SKM-1 (cell line): ENCODE measurements at regions not wholly inside any gene's neighbourhood (a gene's known extent, or its start where the extent isn't known, plus 50 kb on each side); places are given as distances from the start of the nearest gene placed in this dataset.

Experiments
- DNase-seq: peaks from one replicate; lab custom pipeline; 2025; ENCODE audit not compliant: unreplicated experiment; lab: John Stamatoyannopoulos, UW

DNA sequence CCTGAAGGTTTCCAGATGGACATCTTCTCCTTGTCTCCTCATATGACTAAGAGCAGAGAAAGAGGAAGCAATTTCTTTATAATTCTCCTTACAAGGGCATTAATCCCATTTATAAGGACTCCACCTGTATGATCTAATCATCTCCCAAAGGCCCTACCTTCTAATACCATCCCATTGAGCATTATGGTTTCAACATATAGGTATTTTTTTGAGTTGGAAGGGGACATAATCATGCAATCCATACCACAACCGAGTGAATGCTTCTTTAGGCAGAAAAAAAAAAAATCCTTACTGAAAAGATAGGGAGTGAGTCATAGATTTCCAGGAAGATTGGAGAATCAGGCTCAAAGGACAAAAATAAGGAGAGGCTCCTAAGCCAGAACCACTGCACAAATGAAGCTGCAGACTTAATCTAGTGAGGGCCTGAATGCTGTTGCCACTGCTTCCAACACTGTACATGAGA, 312.5 kb upstream of the HS3ST1 start:
- no peak for DNase-seq

DNA sequence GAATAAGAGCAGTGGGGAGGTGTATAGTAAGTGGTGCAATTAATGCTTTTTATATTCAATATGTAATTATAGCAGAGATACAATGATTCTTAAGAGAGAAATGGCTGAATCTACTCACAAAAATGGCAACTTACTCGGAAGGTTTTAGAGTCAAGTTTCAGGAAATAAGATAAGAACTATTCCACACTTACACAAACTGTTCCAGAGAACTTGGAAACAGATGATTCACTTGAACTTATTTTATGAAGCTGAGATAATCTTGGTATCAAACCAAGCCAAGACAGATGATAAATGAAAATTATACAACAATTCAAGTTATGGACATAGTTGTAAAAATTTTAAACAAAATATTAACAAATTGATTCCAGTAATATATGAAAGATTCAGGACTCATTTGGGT, 311.3 kb upstream of the HS3ST1 start:
- no peak for DNase-seq

DNA sequence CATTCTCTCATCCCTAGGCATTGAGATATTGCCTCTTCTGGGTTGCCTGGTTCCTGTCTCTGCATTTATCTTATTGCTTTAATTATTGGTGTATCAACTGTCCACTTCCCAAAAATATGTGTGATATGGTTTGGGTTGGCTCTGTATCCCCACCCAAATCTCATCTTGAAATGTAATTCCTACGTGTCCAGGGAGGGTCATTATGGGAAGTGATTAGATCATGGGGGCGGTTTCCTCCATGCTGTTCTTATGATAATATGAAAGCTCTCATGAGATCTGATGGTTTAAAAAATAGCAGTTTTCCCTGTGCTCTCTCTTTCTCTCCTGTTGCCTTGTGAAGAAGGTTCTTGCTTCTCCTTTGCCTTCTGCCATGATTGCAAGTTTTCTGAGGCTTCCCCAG, 308.3 kb upstream of the HS3ST1 start:
- no peak for DNase-seq

DNA sequence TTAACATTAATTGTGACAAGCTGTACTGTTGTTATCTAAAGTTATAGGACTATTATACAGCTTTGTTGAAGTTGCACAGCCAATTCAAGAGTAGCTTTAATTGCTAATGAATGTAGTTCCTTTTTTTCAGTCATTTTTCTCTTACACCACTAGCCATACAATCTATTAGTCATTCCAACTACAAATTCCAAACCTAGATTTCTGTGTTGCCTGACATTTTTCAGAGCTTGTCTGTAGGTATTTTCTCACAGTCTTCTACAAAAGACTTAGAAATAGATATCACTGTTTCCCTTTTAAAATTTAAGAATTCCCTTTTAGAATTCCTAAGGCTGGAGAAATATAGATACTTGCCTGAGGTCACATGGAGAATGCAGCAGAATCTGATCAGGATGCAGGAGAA, 307.0 kb upstream of the HS3ST1 start:
- no peak for DNase-seq

DNA sequence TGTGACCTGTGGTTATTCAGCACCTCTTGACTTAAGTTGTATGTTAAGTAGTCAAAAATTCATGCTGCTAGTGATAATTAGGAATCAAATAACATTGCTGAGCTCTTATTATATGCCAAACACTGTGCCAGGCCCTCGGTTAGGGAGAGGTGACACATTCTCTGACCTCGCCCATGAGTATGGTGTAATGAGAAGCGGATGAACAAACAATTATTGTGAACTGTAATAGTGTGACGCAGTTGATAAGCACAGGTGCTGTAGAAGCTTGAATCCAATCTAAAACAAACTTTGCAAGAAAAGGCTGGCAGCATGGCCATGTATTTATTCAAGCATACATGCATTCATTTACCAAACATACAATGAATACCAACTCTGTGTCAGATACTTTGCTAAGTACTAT, 303.5 kb upstream of the HS3ST1 start:
- DNase-seq: no peak

DNA sequence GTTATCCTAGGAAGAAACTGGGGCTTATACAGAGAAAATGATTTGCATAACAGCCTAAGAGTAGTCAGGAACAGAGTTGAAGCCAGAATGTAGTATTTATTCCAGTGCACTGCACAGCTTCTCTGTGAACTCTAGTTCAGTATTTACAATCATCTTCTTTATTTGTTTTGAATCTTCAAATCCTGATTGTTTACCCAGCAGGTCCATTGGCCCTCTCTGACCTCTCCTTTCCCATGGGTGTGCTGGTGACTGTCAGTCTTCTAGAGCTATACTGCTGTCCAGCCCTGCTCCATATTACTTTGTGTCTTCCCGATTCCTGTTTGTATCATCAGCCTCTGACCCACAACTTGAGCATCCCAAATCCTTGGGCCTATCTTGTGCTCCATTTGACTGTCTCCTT, 301.9 kb upstream of the HS3ST1 start:
- no peak for DNase-seq

DNA sequence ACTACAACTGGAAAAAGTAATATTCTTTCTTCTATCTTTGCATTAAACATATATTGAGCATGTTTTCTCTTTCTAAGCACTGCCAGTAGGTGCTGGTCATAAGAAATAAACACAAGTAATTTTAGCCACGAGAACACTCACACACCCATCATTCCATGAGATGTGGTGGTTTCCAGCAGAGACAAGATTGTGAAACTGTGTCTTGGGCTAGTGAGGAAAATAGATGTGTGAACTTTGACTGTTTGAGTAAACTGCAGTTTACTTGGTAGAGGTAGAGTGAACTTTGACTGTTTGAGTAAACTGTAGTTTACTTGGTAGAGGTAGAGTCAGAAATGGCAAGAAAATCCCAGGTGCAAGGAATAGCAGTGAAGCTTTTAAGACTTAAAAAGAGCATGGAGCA, 300.9 kb upstream of the HS3ST1 start:
- DNase-seq: no peak

DNA sequence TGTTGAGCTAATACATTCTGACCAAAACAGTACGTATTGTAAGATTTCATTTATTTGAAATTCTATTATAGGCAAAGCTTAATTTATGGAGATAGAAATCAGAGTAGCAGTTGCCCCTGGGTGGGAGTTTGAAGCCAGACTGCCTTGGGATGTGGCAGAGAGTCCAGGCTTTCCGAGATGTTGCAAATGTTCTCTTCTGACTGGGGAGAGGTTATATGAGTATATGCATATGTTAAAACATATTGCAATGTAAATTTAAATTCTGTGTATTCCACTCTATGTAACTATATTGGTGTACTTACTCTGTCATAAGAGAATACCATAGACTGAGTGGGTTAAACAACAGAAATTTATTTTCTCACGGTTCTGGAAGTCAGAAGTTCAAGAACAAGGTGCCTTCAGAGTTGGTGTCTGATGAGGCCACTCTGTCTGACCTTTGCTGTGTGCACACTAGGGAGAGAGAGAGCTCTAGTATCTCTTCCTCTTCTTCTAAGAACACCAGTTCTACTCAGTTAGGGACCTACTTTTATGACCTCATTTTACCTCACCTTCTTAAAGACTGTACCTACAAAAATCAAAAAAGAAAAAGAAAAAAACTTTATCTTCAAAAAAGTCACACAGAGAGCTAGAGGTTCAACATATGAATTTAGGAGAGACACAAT, 299.3 kb upstream of the HS3ST1 start:
- no peak for DNase-seq

DNA sequence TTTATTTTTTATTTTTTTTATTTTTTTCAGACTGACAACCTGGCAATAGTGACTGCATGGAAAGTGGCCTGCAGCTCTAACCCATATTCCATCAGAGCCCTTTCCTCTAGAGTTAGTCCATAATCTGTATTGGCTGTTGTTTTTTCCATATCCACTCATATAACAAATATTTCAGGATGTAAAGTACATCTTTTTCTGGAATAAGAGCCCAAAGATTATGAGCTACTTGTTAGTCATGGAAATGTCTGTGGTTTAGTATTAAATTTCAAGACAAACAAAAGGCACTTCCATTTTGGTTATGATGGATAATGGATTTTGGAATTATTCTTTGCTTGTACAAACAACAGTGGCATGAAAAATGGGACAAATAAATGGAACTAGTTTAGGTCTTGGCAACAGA, 296.0 kb upstream of the HS3ST1 start:
- DNase-seq: no peak

DNA sequence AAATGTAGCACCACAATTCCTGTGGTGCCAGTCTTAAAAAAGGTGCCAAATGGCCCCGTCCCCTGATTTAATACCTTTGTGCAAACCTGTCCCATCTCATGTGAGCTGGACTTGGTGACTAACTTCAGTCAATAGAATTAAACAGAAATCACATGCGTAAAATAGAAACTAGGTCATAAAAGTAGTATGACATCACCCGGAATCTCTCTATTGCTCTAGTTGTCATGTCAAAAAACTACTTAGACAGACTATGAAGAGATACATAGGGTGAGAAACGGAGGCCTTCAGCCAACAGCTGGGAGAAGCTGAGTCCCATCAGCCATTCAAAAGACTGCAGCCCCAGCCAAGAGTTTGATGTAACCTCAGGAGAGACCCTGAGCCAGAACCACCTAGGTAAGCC, 293.5 kb upstream of the HS3ST1 start:
- no peak for DNase-seq

DNA sequence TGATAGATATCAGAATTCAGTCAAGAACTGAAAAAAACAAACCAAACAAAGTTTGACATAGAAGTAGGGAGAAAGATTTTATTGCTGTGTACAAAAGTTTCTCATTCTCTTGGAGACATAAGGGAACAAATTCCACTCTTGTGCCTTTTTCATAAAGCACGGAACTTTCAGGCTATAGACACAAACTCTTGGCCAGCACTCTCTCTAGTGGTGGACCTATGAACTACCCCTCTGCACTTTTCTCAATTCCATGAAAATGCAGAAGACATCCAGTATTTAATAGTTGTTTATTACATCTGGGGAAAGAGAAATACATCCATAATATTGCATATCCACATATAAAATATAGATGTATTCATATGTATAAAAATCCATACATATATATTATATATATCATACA, 291.6 kb upstream of the HS3ST1 start:
- DNase-seq: no peak

DNA sequence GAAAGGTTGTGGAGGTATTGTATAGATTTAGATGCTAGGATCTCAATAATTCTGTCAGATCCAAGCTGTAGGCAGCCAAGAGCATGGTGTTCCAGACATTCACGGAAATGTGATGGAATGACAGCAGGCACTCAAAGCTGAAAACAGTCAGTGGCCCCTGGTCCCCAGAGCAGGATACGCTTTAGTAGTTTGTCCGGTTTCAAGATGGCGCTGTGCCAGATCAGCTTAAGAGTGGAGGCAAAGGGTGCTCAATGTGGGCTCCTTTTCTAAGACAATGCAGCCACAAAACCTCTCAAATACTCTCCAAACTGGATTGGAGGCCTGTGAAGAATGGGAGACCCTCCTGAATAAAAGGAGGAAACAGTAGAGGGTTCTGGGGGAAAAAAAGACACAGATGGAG, 291.2 kb upstream of the HS3ST1 start:
- no peak for DNase-seq

DNA sequence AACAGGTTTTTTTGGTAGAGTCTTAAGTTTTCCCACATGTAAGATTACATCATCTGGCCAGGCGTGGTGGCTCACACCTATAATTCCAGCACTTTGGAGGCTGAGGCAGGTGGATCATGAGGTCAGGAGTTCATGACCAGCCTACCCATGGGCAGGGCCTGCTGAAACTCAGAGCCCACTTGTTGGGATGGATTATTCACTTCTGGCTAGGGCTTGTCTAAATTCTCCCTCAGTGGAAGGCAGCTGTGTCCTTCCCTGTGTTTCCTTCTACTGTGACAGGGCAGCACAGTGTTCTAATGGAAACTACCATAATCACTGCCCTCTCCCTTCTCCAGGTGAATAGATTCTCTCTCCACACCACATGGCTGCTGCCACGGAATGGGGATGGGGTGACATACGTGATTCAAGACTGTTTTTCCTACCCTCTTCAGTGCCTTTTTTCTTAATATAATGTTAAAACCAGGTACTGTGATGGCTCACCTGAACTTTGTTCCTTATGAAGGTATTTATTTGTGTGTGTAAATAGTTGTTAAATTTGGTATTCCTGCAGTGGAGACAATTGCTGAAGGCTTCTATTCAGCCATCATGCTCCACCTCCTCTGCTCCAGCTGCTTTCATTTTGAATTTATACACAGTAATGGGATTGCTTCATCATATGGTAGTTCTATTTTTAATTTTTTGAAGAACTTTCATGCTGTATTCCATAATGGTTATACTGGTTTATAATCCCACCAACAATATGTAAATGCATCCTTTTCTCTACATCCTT, 287.2 kb upstream of the HS3ST1 start:
- DNase-seq: no peak

DNA sequence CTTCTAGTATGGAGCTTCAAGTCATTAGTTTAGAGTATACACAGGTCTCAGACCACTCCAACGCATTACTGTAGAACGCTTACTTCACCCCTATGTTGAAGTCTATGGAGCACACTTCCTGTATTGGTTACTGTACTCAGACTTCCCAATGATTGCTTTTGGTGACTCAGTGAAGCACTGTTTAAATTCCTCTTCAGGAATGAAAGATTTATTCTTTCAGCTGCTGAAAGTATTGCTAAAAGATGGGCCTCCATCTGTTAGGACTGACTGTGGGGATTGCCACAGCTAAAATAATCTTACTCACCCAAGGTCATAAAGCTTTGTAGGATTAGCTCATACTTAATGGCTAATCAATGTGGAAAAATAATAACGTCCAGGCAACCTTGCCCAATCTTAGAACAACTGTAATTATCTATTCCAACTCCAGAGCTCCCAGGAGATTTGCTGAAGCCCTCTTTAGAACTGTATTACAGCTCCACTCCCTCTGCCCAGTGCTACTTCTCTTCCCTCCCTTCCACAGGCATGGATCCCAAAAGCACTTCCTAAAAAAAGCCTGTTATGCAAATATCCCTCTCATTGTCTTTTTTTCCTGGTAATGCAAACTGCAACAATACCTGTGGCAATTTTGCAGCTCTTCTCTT, 281.9 kb upstream of the HS3ST1 start:
- no peak for DNase-seq

DNA sequence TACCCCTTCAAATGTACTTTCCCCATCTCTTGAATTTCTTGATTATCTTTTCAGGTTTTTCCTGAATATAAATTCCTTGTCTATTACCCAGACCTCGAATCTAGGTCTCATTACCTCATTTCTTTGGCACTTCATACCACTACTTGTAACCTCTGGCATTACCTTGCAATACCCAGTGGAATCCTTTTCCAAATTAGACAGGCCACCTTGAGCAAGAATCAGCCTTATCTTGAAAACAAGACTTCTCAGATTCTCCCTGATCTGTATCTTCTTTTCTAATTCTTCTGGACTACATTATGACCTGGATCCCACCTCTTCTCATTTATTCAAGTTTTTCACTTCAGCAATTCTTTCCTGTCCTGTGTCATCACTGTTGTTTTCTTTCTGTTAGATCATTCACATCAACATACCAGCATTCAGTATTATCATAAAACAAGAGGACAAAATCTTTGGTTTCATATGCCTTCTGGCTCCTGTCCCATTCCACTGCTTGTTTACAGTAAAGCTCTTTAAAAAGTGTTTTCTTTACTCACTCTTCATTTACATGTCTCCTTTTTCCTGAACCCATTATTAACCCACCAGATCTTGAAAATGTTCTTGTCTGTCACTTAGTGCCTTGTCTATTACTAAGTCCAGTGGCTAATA, 275.6 kb upstream of the HS3ST1 start:
- DNase-seq: no peak

DNA sequence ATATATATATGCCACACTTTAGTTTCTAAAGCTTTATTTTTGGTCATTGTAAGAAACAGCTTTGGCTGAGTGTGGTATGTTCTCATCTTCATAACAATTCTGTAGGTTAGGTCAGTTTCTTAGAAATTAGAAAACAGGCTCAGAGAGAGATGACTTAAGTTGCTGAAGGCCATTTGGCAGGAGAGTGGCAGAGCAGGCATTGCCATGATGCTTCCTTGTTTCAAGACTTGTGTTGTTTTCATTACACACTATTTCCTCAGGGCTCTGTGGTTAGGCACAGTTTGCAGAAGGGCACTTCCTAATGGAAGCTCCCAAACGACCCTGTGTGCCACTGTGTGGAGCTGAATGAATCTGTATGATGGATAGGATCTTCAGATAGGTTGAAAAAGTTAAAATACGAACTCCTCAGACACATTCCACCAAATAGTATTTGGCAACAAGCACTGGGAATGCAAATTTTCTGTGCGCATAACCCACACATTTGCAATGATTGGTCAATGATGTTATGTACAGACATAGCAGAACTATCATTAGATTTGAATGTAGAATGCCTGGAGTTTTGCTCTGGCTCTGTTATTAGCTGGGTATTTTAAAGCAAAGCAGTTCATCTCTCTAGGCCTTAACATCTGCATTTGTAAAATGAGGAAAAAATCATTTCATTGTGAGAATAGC, 274.3 kb upstream of the HS3ST1 start:
- no peak for DNase-seq

DNA sequence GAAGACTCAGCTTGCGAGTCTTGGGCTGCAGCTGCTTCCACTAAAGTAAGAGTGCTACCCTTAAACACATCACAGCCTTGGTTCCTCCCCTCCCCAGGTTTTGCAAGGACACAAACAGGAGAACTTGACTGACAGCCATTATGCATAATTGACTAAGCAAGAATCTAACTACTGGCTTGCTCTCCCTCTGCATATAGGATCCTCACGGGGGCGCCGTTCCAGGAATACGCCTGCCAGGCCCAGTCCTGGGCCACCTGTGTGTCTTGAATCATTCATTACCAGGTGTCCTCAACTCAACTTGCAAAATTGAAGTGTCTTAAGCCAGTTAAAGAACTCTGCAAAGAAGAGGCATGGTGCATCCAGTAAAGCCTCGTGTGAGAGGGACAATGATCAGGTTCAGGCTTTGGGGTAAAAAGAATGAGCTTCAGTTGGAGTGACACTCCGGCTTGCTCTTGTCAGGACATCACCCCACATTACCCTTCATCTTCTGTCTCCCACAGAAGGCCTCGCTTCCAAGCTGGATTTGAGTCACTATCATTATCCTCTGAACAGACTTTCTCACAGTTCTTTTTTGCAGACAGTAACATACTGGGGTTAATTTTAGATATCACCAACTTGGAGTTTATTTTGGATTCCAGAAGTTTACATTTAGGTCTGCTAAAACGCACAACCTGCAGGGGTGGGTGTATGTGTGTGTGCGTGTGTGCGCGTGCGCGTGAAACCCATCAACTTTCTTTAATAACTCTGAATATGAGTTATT, 273.5 kb upstream of the HS3ST1 start:
- no peak for DNase-seq

DNA sequence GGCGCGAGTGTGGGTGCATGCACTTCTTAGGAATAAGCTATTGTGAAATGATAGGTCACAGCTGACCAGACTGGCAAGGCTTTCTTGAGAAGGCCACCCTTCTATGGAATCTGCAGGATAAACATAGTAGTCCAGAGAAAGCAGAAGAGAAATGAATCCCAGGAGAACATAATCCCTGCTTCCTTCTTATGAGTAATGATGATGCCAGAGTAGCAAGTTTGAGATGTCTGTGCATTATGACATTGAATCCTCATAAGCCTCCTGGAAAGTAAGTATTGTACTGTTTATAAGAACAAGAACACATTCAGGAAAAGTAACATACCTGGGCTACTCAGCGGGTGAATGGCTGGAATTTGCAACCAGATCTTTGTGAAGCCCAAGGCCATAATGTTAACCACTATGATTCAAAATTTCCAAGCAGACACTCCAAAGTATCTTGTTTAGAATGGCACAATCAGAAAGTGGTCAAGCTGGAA, 272.1 kb upstream of the HS3ST1 start:
- DNase-seq: no peak

DNA sequence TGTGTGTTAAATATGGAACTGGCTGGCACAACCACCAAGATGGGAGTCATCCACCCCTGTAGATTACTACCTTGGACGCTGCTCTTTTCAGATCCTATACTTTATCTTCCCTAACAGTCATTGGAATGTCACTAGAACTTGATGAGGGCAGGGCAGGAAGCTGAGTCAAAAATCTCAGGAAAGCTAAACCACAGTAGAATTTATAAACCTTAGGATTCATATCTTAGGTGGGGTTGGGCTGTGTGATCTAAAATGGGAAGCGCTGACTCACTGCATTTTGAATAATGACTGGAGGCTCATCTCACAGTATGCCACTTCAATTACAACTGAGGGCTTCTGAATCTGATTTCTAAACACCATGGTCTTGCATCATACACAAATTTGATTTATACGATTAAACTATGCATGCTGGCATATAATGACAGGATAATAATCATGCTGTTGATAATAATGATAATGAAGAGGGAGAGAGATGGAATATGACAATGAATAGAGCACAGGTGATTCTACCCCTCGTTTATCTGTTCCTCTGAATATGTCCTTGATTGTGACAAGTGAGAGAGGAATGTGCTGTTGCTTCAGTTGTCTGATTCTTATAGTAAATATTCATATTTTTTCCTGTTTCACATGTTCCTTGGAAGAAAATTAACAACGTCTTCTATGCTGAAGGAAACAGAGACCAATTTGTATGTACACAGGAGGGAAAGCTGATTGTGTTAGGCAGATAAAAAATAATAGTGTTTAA, 270.3 kb upstream of the HS3ST1 start:
- no peak for DNase-seq

DNA sequence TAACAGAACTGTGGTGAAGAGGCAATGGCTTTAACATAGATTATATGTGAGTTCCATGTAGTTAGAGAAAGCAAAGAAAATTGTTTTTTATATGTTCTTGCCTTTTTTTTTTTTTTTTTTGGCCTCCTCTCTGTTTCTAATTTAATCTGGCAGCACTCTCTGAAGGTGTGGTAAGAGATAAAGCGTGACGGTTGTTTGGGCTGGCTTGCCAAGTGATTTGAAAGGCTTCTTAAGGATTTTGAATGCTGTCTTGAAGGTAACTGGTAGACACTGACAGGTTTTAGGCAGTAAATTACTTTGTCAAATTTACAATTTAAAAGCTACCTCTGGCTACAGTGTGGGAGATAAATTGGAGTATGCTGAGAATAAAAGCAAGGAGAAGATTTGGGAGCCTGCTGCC, 269.3 kb upstream of the HS3ST1 start:
- no peak for DNase-seq
